H1 (cell line): ENCODE measurements at regions not wholly inside any gene's neighbourhood (a gene's known extent, or its start where the extent isn't known, plus 50 kb on each side); places are given as distances from the start of the nearest gene placed in this dataset.

Source experiments
- CTCF ChIA-PET: fragments of 300-600 bp; sonication (Branson Sonifier 250); formaldehyde crosslinking; loops from one replicate; lab custom pipeline; 2021; ENCODE audit not compliant: partially characterized antibody; lab: Charles Lee
- POLR2A ChIA-PET: fragments of 300-600 bp; sonication (Branson Sonifier 250); formaldehyde crosslinking; loops from one replicate; lab custom pipeline; 2021; ENCODE audit warnings: inconsistent platforms; ENCODE audit not compliant: partially characterized antibody; lab: Charles Lee
- DNase-seq, 2 experiments: peaks; one replicate each; pipeline versions ENCODE4 v3.0.0 to v3.0.0-alpha.2; 2010 to 2022; ENCODE audit warnings: low spot score in 2 of 2, low read depth in 1 of 2, mixed read lengths in 1 of 2
- FAIRE-seq: peaks from 2 replicates; lab custom pipeline; 2011; peaks lifted over from hg19 to GRCh38; lab: Jason Lieb, UNC
- H2AFZ ChIP-seq: 2 replicates; pipeline ENCODE4 v1.8.1; 2012; ENCODE audit warnings: low read length, inconsistent platforms
- H2AK5ac ChIP-seq: 2 replicates; pipeline ENCODE4 v1.6.1; 2013; ENCODE audit warnings: low read depth, low read length
- H2BK120ac ChIP-seq: replicated peaks from 2 replicates; pipeline ENCODE3; 2013; ENCODE audit warnings: low read depth, low read length, inconsistent platforms
- H2BK12ac ChIP-seq: 2 replicates; pipeline ENCODE4 v1.6.1; 2013; ENCODE audit warnings: low read depth, low read length
- H2BK15ac ChIP-seq: 2 replicates; pipeline ENCODE4 v1.6.1; 2013; ENCODE audit warnings: low read length
- H2BK20ac ChIP-seq: 2 replicates; pipeline ENCODE4 v1.6.1; 2013; ENCODE audit warnings: low read length
- H2BK5ac ChIP-seq: 2 replicates; pipeline ENCODE4 v1.6.1; 2013; ENCODE audit warnings: low read depth, low read length
- H3K14ac ChIP-seq: 2 replicates; pipeline ENCODE4 v1.6.1; 2013; ENCODE audit warnings: inconsistent platforms; ENCODE audit not compliant: insufficient read length
- H3K18ac ChIP-seq: 2 replicates; pipeline ENCODE4 v1.6.1; 2013; ENCODE audit warnings: low read length; ENCODE audit errors: extremely low read depth
- H3K23ac ChIP-seq: 2 replicates; pipeline ENCODE4 v1.6.1; 2013; ENCODE audit warnings: inconsistent platforms; ENCODE audit not compliant: insufficient read length
- H3K23me2 ChIP-seq: 2 replicates; pipeline ENCODE4 v1.6.1; 2013; ENCODE audit warnings: low read depth, low read length
- H3K27ac ChIP-seq: 2 replicates; pipeline ENCODE4 v1.6.1; 2011; ENCODE audit warnings: low read depth, low read length, inconsistent platforms
- H3K27me3 ChIP-seq, 4 experiments: replicated peaks in 1 of 4; 1 replicate in 1 of 4; 2 replicates in 3 of 4; pipeline versions ENCODE4 v1.6.1 to v1.8.1; 2011 to 2013; ENCODE audit warnings: low read length in 3 of 4, mild to moderate bottlenecking in 3 of 4, inconsistent platforms in 2 of 4, mixed read lengths in 2 of 4, moderate library complexity in 1 of 4; ENCODE audit not compliant: control insufficient read depth in 3 of 4, insufficient read depth in 3 of 4; ENCODE audit errors: extremely low read depth in 1 of 4
- H3K36me3 ChIP-seq, 4 experiments: 2 replicates each; pipeline versions ENCODE4 v1.6.1 to v1.8.1; 2011 to 2013; ENCODE audit warnings: mild to moderate bottlenecking in 4 of 4, low read length in 3 of 4, moderate library complexity in 2 of 4, control low read depth in 1 of 4, inconsistent platforms in 1 of 4; ENCODE audit not compliant: insufficient read depth in 4 of 4, control insufficient read depth in 2 of 4
- H3K4ac ChIP-seq: replicated peaks from 2 replicates; pipeline ENCODE3; 2013; ENCODE audit warnings: low read length, low read depth, mixed read lengths, inconsistent platforms; ENCODE audit not compliant: insufficient read length
- H3K4me1 ChIP-seq, 4 experiments: replicated peaks in 1 of 4; 1 replicate in 1 of 4; 2 replicates in 3 of 4; pipeline versions ENCODE4 v1.6.1 to v1.8.1; 2011 to 2013; ENCODE audit warnings: low read length in 3 of 4, inconsistent platforms in 2 of 4, mixed read lengths in 1 of 4; ENCODE audit not compliant: insufficient read depth in 4 of 4, control insufficient read depth in 3 of 4
- H3K4me2 ChIP-seq, 2 experiments: 2 replicates each; pipeline versions ENCODE4 v1.6.1 to v1.8.1; 2011 to 2013; ENCODE audit warnings: low read depth in 2 of 2, low read length in 2 of 2, control low read depth in 1 of 2, inconsistent platforms in 1 of 2, mild to moderate bottlenecking in 1 of 2; ENCODE audit not compliant: insufficient read depth in 1 of 2
- H3K4me3 ChIP-seq, 4 experiments: fragments of 200-600, 300-600 bp in 1 of 4; sonication (generic), shearing (Covaris generic), sonication (Bioruptor Twin) in 1 of 4; 2 replicates each; pipeline versions ENCODE4 v1.5.1 to v1.8.1; 2011 to 2016; ENCODE audit warnings: low read length in 4 of 4, low read depth in 3 of 4, control low read depth in 2 of 4, inconsistent platforms in 2 of 4, mild to moderate bottlenecking in 2 of 4, mixed read lengths in 1 of 4, moderate library complexity in 1 of 4; ENCODE audit not compliant: insufficient read depth in 2 of 4; ENCODE audit errors: extremely low read depth in 1 of 4
- H3K56ac ChIP-seq: replicated peaks from 2 replicates; pipeline ENCODE3; 2013; ENCODE audit warnings: low read depth, mild to moderate bottlenecking, mixed read lengths, low read length, inconsistent platforms; ENCODE audit not compliant: insufficient read length
- H3K79me1 ChIP-seq: 2 replicates; pipeline ENCODE4 v1.6.1; 2013; ENCODE audit warnings: low read depth, low read length, control low read depth
- H3K79me2 ChIP-seq, 2 experiments: 2 replicates each; pipeline versions ENCODE4 v1.6.1 to v1.8.1; 2012 to 2013; ENCODE audit warnings: low read length in 2 of 2, mild to moderate bottlenecking in 2 of 2, inconsistent platforms in 1 of 2; ENCODE audit not compliant: insufficient read depth in 2 of 2, control insufficient read depth in 1 of 2
- H3K9ac ChIP-seq, 4 experiments: replicated peaks in 1 of 4; 1 replicate in 1 of 4; 2 replicates in 3 of 4; pipeline versions ENCODE4 v1.6.1 to v1.8.1; 2011 to 2013; ENCODE audit warnings: low read depth in 3 of 4, low read length in 3 of 4, control low read depth in 2 of 4, mild to moderate bottlenecking in 2 of 4, moderate library complexity in 2 of 4, inconsistent platforms in 1 of 4; ENCODE audit errors: extremely low read depth in 1 of 4
- H3K9me3 ChIP-seq, 2 experiments: 2 replicates each; pipeline versions ENCODE4 v1.6.1 to v1.8.1; 2012 to 2013; ENCODE audit warnings: mild to moderate bottlenecking in 2 of 2, moderate library complexity in 2 of 2, control low read depth in 1 of 2, inconsistent platforms in 1 of 2, low read depth in 1 of 2, low read length in 1 of 2, mixed read lengths in 1 of 2; ENCODE audit not compliant: insufficient read depth in 2 of 2
- H4K20me1 ChIP-seq, 2 experiments: replicated peaks in 1 of 2; 2 replicates each; pipeline versions ENCODE3 to v1.8.1; 2011 to 2013; ENCODE audit warnings: inconsistent platforms in 2 of 2, low read length in 2 of 2, mild to moderate bottlenecking in 1 of 2; ENCODE audit not compliant: insufficient read depth in 2 of 2, control insufficient read depth in 1 of 2
- H4K5ac ChIP-seq: 2 replicates; pipeline ENCODE4 v1.6.1; 2013; ENCODE audit warnings: low read length, low read depth, mixed read lengths, inconsistent platforms; ENCODE audit not compliant: insufficient read length
- H4K8ac ChIP-seq: 2 replicates; pipeline ENCODE4 v1.8.0; 2013; ENCODE audit warnings: mild to moderate bottlenecking, moderate library complexity, low read length, inconsistent platforms; ENCODE audit not compliant: insufficient read depth; ENCODE audit errors: extremely low read depth
- H4K91ac ChIP-seq: replicated peaks from 2 replicates; pipeline ENCODE3; 2013; ENCODE audit warnings: low read length, mixed read lengths, inconsistent platforms; ENCODE audit not compliant: insufficient read length
- ATF3 ChIP-seq: IDR thresholded peaks from 2 replicates; pipeline ENCODE4 v1.6.1; 2011; ENCODE audit warnings: low read depth, mild to moderate bottlenecking, low read length; ENCODE audit not compliant: insufficient read depth
- BCL11A ChIP-seq, 2 experiments: IDR thresholded peaks; one replicate each; pipeline ENCODE4 v1.6.1; 2011; ENCODE audit warnings: low read depth in 2 of 2, low read length in 2 of 2, mild to moderate bottlenecking in 2 of 2
- JUND ChIP-seq: IDR thresholded peaks from 2 replicates; pipeline ENCODE4 v1.6.1; 2011; ENCODE audit warnings: mild to moderate bottlenecking, improper control_type of control experiment, low read length
- PHF8 ChIP-seq: fragments of 200-600 bp; sonication (generic); conservative IDR thresholded peaks from 2 replicates; pipeline ENCODE4 v1.7.1; 2012; ENCODE audit warnings: low read depth, mild to moderate bottlenecking, inconsistent platforms, low read length, moderate library complexity
- TCF12 ChIP-seq: IDR thresholded peaks from 2 replicates; pipeline ENCODE4 v1.6.1; 2011; ENCODE audit warnings: low read depth, mild to moderate bottlenecking, low read length
- WGBS, 2 experiments: shearing (Covaris generic) in 1 of 2; methylation state at CpG; one replicate each; pipeline versions ENCODE4 v1.1.6 to v1.1.7; 2013 to 2015; ENCODE audit warnings: low lambda C conversion rate in 2 of 2, mixed read lengths in 2 of 2, inconsistent platforms in 1 of 2, low coverage in 1 of 2, missing lambda C conversion rate in 1 of 2; ENCODE audit not compliant: insufficient replicate concordance in 2 of 2, insufficient coverage in 1 of 2, insufficient read length in 1 of 2; ENCODE audit errors: extremely low coverage in 1 of 2, missing lambda C conversion rate in 1 of 2; 5-methylcytosine and 5-hydroxymethylcytosine counted together

- H3K9ac ChIP-seq: no peak overlapping the region
- H3K27me3 ChIP-seq: no peaks in the 10 kb centered on the region
- H3K14ac ChIP-seq: no peak overlapping the region
- H3K4ac ChIP-seq: no peak overlapping the region
- no peak overlapping the region for H3K4me3 ChIP-seq
- ChIA-PET CTCF (no interaction called here), POLR2A (no interaction called here)
- no peak overlapping the region for H4K91ac ChIP-seq
- H2BK12ac ChIP-seq: no peak overlapping the region
- H2BK15ac ChIP-seq: no peak overlapping the region
- no peaks in the 10 kb centered on the region for H3K79me2 ChIP-seq
- H3K18ac ChIP-seq: no peak overlapping the region
- 86% methylated on average over 2 of the region's 2 CpGs; no CpG with 5 or more reads in 1 of the 2 experiments for WGBS, 2 experiments
- TF ChIP-seq BCL11A (IDR thresholded peaks at IDR 0.05; ENCODE audit: low read depth in 2 of 2, low read length in 2 of 2) (no peak), TCF12 (no peak), PHF8 (no peak), ATF3 (no peak), JUND (no peak)
- no peak overlapping the region for H3K4me2 ChIP-seq
- H3K56ac ChIP-seq: no peak overlapping the region
- H2BK20ac ChIP-seq: no peak overlapping the region
- no peaks in the 10 kb centered on the region for H4K20me1 ChIP-seq
- FAIRE-seq (no peak), DNase-seq (no peak)
- H3K9me3 ChIP-seq: peaks cover 0 to 2% of the 10 kb centered on the region in 2 experiments; a peak in 2 of 4 replicates
- no peaks in the 10 kb centered on the region for H3K4me1 ChIP-seq
- no peak overlapping the region for H2AK5ac ChIP-seq
- H3K79me1 ChIP-seq: no peaks in the 10 kb centered on the region
- no peak overlapping the region for H4K5ac ChIP-seq
- no peak overlapping the region for H2BK5ac ChIP-seq
- H3K23ac ChIP-seq: no peak overlapping the region
- H3K36me3 ChIP-seq: no peaks in the 10 kb centered on the region
- no peaks in the 10 kb centered on the region for H3K23me2 ChIP-seq
- H2AFZ ChIP-seq: no peak overlapping the region
- H2BK120ac ChIP-seq: no peak overlapping the region
- no peak overlapping the region for H3K27ac ChIP-seq
- H4K8ac ChIP-seq: no peak overlapping the region
Observed at GRCh38 chr6:74867291-74867690, 338.6 kb downstream of the COL12A1 start.
